Prostate gland (tissue), 2 donors: ENCODE measurements at regions not wholly inside any gene's neighbourhood (a gene's known extent, or its start where the extent isn't known, plus 50 kb on each side); places are given as distances from the start of the nearest gene placed in this dataset.

Source experiments
- POLR2A ChIP-seq: fragments of 450-650 bp; IDR thresholded peaks from one replicate; pipeline ENCODE4 v1.6.1; 2016; ENCODE audit warnings: antibody characterized with exemption, mild to moderate bottlenecking
- POLR2AphosphoS5 ChIP-seq: sonication (generic); formaldehyde crosslinking; IDR thresholded peaks from one replicate; pipeline ENCODE4 v1.6.1; 2017; ENCODE audit warnings: antibody characterized with exemption
- TF ChIP-seq, protein P1 (sequence below), 4 experiments: fragments of 200-600 bp in 2 of 4; fragments of 450-650 bp in 2 of 4; sonication (generic) in 2 of 4; IDR thresholded peaks; 1 replicate in 3 of 4; 2 replicates in 1 of 4; pipeline ENCODE4 v1.5.1; 2016 to 2019; ENCODE audit warnings: antibody characterized with exemption in 4 of 4, mild to moderate bottlenecking in 2 of 4, moderate library complexity in 2 of 4

DNA sequence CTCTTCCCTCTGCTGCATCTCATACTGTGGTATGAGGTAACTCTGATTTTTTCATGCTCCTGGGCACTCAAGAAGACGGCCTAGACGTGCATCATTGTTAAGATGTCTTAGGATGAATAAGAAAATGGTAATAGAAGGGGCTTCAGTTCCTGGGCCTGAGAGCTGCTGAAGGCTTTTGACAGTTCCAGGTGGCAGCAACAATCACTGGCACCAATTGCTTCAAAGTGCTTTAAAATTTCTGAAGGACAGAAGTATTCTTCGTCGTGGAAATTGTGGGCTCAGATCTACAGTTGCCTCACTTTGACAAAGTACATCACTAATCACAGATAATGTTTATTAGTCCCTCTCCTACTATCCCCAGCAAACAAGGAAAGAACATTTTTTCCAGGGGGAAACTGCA, 536.6 kb upstream of the CAMK1G start:
- TF ChIP-seq, protein P1, sequence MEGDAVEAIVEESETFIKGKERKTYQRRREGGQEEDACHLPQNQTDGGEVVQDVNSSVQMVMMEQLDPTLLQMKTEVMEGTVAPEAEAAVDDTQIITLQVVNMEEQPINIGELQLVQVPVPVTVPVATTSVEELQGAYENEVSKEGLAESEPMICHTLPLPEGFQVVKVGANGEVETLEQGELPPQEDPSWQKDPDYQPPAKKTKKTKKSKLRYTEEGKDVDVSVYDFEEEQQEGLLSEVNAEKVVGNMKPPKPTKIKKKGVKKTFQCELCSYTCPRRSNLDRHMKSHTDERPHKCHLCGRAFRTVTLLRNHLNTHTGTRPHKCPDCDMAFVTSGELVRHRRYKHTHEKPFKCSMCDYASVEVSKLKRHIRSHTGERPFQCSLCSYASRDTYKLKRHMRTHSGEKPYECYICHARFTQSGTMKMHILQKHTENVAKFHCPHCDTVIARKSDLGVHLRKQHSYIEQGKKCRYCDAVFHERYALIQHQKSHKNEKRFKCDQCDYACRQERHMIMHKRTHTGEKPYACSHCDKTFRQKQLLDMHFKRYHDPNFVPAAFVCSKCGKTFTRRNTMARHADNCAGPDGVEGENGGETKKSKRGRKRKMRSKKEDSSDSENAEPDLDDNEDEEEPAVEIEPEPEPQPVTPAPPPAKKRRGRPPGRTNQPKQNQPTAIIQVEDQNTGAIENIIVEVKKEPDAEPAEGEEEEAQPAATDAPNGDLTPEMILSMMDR (IDR thresholded peaks at IDR 0.05): no peak
- TF ChIP-seq POLR2A (no peak), POLR2AphosphoS5 (no peak)
